ENCODE measurements at regions not wholly inside any gene's neighbourhood (a gene's known extent, or its start where the extent isn't known, plus 50 kb on each side); places are given as distances from the start of the nearest gene placed in this dataset.

DNA sequence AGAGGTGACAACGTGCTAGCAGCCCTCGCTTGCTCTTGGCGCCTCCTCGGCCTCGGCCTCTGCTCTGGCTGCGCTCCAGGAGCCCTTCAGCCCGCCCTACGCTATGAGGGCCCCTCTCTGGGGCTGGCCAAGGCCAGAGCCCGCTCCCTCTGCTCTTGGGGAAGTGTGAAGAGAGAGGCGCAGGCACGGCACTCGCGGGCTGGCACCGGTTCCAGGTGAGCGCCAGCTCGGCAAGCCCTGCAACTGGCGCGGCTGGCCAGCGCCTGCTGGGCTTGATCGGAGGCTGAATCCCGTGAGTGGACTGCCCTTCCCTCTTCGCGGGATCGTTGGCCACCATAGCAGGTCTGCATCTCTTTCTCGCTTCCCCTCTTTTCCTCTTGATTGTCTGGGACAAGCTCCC is 298.0 kb upstream of the PTPRD start:
- TF ChIP-seq, protein P1, sequence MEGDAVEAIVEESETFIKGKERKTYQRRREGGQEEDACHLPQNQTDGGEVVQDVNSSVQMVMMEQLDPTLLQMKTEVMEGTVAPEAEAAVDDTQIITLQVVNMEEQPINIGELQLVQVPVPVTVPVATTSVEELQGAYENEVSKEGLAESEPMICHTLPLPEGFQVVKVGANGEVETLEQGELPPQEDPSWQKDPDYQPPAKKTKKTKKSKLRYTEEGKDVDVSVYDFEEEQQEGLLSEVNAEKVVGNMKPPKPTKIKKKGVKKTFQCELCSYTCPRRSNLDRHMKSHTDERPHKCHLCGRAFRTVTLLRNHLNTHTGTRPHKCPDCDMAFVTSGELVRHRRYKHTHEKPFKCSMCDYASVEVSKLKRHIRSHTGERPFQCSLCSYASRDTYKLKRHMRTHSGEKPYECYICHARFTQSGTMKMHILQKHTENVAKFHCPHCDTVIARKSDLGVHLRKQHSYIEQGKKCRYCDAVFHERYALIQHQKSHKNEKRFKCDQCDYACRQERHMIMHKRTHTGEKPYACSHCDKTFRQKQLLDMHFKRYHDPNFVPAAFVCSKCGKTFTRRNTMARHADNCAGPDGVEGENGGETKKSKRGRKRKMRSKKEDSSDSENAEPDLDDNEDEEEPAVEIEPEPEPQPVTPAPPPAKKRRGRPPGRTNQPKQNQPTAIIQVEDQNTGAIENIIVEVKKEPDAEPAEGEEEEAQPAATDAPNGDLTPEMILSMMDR (IDR thresholded peaks at IDR 0.05), result no peak
- no peak for TF ChIP-seq POLR2A (IDR thresholded peaks at IDR 0.05)
